ENCODE measurements at regions not wholly inside any gene's neighbourhood (a gene's known extent, or its start where the extent isn't known, plus 50 kb on each side); places are given as distances from the start of the nearest gene placed in this dataset.
"Not testable (repeated sequence)": the region's sequence is repeated elsewhere in the genome, so short reads cannot be mapped to it uniquely, and the experiment has no call there.

DNA sequence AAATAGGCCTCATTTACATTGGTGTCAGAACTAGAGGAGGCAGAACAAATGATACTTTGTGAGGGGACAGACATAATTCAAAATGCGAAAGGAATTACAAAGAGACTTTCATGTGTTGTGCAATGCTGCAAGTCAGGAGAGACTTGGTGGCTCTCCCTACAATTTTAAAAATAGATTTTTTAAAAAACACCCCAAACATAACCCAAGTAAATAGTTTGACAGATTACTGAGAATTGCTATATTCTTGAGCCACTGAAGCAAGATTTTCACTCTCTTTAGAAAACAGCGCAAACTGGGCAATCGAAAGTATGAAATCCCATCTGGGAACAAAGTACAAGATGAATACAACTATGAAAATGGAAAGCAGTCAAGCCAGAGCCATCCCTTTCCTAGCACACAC, 126.3 kb upstream of the NPY start:
- TF ChIP-seq, protein P1, sequence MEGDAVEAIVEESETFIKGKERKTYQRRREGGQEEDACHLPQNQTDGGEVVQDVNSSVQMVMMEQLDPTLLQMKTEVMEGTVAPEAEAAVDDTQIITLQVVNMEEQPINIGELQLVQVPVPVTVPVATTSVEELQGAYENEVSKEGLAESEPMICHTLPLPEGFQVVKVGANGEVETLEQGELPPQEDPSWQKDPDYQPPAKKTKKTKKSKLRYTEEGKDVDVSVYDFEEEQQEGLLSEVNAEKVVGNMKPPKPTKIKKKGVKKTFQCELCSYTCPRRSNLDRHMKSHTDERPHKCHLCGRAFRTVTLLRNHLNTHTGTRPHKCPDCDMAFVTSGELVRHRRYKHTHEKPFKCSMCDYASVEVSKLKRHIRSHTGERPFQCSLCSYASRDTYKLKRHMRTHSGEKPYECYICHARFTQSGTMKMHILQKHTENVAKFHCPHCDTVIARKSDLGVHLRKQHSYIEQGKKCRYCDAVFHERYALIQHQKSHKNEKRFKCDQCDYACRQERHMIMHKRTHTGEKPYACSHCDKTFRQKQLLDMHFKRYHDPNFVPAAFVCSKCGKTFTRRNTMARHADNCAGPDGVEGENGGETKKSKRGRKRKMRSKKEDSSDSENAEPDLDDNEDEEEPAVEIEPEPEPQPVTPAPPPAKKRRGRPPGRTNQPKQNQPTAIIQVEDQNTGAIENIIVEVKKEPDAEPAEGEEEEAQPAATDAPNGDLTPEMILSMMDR (IDR thresholded peaks at IDR 0.05; ENCODE audit: insufficient read depth, low read length, poor library complexity, severe bottlenecking) = no peak
- no peak for DNase-seq (ENCODE audit: extremely low read depth, insufficient read length)

DNA sequence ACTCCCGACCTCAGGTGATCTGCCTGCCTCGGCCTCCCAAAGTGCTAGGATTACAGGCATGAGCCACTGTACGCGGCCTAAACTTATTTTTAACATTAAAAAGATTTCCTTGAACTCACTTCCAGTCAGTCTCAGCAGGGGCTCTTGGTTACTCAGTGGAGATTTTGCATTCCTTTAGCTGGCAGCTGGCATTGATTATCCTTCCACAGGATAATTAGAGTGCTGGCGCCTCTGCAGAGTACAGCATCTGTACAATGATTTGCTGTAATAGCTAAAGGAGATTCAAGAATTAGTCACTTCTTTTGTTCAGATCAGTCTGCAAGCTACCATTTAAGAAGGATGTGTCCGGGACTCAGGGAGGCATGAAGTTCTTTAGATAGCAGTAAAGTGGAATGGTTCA, 125.0 kb upstream of the NPY start:
- no peak for DNase-seq (ENCODE audit: extremely low read depth, insufficient read length)
- Histone ChIP-seq H3K36me3 (ENCODE audit: control insufficient read depth, insufficient read depth, low read length) (no peaks in the 10 kb centered on the region), H3K4me3 (replicated peaks; ENCODE audit: low read depth, low read length) (no peak overlapping the region), H3K27me3 (replicated peaks; ENCODE audit: control insufficient read depth, insufficient read depth, low read length) (no peaks in the 10 kb centered on the region)
- TF ChIP-seq, protein P1 (IDR thresholded peaks at IDR 0.05; ENCODE audit: insufficient read depth, low read length, poor library complexity, severe bottlenecking) = no peak

More for the DNA sequence above, 126.3 kb upstream of the NPY start:
- Histone ChIP-seq H3K4me3 (replicated peaks; ENCODE audit: low read depth, low read length) (no peak overlapping the region), H3K27me3 (replicated peaks; ENCODE audit: control insufficient read depth, insufficient read depth, low read length) (no peaks in the 10 kb centered on the region), H3K36me3 (ENCODE audit: control insufficient read depth, insufficient read depth, low read length) (no peaks in the 10 kb centered on the region)

DNA sequence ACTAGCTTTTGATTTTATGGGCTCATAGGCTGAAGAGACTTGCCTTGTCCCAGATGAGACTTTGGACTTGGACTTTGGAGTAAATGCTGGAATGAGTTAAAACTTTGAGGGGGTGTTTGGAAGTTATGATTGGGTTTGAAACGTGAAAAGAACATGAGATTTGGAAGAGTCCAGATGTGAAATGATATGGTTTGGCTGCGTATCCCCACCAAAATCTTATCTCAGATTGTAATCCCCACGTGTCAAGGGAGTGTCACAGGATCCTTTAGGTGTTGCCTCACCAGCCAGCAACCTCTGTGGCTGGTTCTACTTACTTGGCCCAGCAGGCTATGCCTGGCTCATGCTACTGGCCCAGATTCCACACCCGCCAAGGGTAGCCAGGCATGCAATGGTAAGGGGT, 119.6 kb upstream of the NPY start:
- H3K36me3 ChIP-seq (ENCODE audit: control insufficient read depth, insufficient read depth, low read length) = no peaks in the 10 kb centered on the region
- TF ChIP-seq, protein P1 (IDR thresholded peaks at IDR 0.05; ENCODE audit: insufficient read depth, low read length, poor library complexity, severe bottlenecking) = no peak
- no peak for DNase-seq (ENCODE audit: extremely low read depth, insufficient read length)
- H3K4me3 ChIP-seq (replicated peaks; ENCODE audit: low read depth, low read length) = no peak overlapping the region
- no peaks in the 10 kb centered on the region for H3K27me3 ChIP-seq (replicated peaks; ENCODE audit: control insufficient read depth, insufficient read depth, low read length)

DNA sequence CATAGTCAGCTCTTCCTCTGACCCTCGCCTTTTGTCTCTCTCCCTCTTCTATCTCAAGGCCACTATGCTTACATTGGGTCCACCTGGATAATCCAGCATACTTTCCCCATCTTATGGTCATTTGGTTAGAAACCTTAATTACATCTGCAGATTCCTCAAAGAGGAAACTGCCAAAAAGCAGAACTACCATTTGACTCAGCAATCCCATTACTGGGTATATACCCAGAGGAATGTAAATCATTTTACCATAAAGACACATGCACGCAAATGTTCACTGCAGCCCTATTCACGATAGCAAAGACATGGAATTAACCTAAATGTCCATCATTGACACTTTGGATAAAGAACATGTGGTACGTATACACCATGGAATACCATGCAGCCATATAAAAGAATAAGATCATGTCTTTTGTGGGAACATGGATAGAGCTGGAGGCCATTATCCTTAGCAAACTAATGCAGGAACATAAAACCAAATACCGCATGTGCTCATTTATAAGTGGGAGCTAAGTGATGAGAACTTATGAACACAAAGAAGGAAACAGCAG, 114.8 kb upstream of the NPY start:
- DNase-seq (ENCODE audit: extremely low read depth, insufficient read length) = no peak
- no peaks in the 10 kb centered on the region for H3K36me3 ChIP-seq (ENCODE audit: control insufficient read depth, insufficient read depth, low read length)
- TF ChIP-seq, protein P1 (IDR thresholded peaks at IDR 0.05; ENCODE audit: insufficient read depth, low read length, poor library complexity, severe bottlenecking) = no peak
- H3K4me3 ChIP-seq (replicated peaks; ENCODE audit: low read depth, low read length) = no peak overlapping the region
- H3K27me3 ChIP-seq (replicated peaks; ENCODE audit: control insufficient read depth, insufficient read depth, low read length) = no peaks in the 10 kb centered on the region

DNA sequence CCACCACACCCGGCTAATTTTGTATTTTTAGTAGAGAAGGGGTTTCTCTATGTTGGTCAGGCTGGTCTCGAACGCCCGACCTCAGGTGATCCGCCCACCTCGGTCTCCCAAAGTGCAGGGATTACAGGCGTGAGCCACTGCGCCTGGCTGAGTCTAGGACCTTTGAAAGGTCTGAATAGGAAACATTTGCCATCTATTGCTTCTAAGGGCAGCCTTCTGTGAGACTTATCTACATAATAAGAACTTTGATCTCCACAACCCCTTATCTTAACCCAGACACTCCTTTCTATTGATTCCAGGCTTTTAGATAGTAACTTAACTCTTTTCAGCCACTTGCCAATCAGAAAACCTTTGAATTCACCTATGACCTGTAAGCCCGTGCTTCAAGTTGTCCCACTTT, 112.0 kb upstream of the NPY start:
- not testable (repeated sequence) for H3K36me3 ChIP-seq (ENCODE audit: control insufficient read depth, insufficient read depth, low read length); H3K4me3 ChIP-seq (replicated peaks; ENCODE audit: low read depth, low read length); H3K27me3 ChIP-seq (replicated peaks; ENCODE audit: control insufficient read depth, insufficient read depth, low read length); DNase-seq (ENCODE audit: extremely low read depth, insufficient read length)

DNA sequence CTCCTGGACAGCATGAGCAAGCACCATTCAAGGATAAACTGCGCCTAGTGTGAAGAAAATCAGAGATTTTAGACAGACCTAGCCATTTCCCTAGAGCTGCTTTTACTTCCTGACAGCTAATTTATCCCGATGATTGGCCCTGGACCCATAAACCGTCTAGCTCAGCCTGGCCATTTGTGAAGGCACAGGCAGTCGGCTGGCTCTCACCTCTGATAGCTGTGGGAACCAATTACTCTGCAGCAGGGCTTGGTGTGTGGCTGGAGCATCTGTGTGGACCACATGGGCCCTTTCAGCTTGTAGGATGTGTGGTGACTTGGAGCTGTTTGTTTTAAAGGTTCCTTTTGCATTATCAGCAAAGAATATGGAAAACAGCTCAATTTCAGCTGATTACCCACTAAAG, 111.1 kb upstream of the NPY start:
- H3K36me3 ChIP-seq (ENCODE audit: control insufficient read depth, insufficient read depth, low read length) = no peaks in the 10 kb centered on the region
- TF ChIP-seq, protein P1 (IDR thresholded peaks at IDR 0.05; ENCODE audit: insufficient read depth, low read length, poor library complexity, severe bottlenecking) = no peak
- no peak for DNase-seq (ENCODE audit: extremely low read depth, insufficient read length)
- H3K27me3 ChIP-seq (replicated peaks; ENCODE audit: control insufficient read depth, insufficient read depth, low read length) = no peaks in the 10 kb centered on the region
- no peak overlapping the region for H3K4me3 ChIP-seq (replicated peaks; ENCODE audit: low read depth, low read length)

Measured in GM06990 (cell line).